SK-N-SH (cell line): ENCODE measurements at regions not wholly inside any gene's neighbourhood (a gene's known extent, or its start where the extent isn't known, plus 50 kb on each side); places are given as distances from the start of the nearest gene placed in this dataset.

Source experiments
- CTCF ChIA-PET: fragments of 300-600, 350-600 bp; formaldehyde crosslinking; extraction: SDS; loops from one replicate; lab custom pipeline; 2021; lab: Yijun Ruan, JAX
- POLR2A ChIA-PET: fragments of 350-600 bp; sonication (Branson Sonifier 250); formaldehyde crosslinking; extraction: SDS; loops from one replicate; lab custom pipeline; 2020; ENCODE audit warnings: antibody characterized with exemption, inconsistent platforms; lab: Yijun Ruan, JAX
- DNase-seq: peaks from one replicate; pipeline ENCODE4 v3.0.0; 2012
- H2AFZ ChIP-seq: fragments of 200-600 bp; sonication (generic); 2 replicates; pipeline ENCODE4 v1.8.1; 2016; ENCODE audit warnings: antibody characterized with exemption, mild to moderate bottlenecking, low read depth
- H3F3A ChIP-seq: fragments of 200-600 bp; sonication (generic); replicated peaks from 2 replicates; pipeline ENCODE3; 2016; ENCODE audit warnings: antibody characterized with exemption, mild to moderate bottlenecking; ENCODE audit not compliant: insufficient read depth
- H3K27ac ChIP-seq, 2 experiments: fragments of 200-500 bp in 1 of 2; fragments of 200-600 bp in 1 of 2; sonication (Bioruptor generic) in 1 of 2; sonication (generic), shearing (Covaris generic) in 1 of 2; 2 replicates each; pipeline versions ENCODE4 v1.5.1 to v1.6.1; 2014 to 2016; ENCODE audit warnings: low read depth in 2 of 2, inconsistent platforms in 1 of 2, low read length in 1 of 2, mild to moderate bottlenecking in 1 of 2, mixed read lengths in 1 of 2
- H3K27me3 ChIP-seq: fragments of 200-600 bp; sonication (generic), shearing (Covaris generic); 2 replicates; pipeline ENCODE4 v1.6.1; 2016; ENCODE audit warnings: mixed run types; ENCODE audit not compliant: insufficient read depth
- H3K36me3 ChIP-seq, 2 experiments: fragments of 200-500 bp in 1 of 2; fragments of 200-600 bp in 1 of 2; sonication (Bioruptor generic) in 1 of 2; sonication (generic) in 1 of 2; replicated peaks in 1 of 2; 2 replicates each; pipeline versions ENCODE3 to v1.5.1; 2014 to 2016; ENCODE audit warnings: low read length in 1 of 2, mild to moderate bottlenecking in 1 of 2; ENCODE audit not compliant: insufficient read depth in 2 of 2, control insufficient read depth in 1 of 2
- H3K4me1 ChIP-seq, 2 experiments: fragments of 200-500 bp in 1 of 2; fragments of 200-600 bp in 1 of 2; sonication (Bioruptor generic) in 1 of 2; sonication (generic), shearing (Covaris generic) in 1 of 2; 2 replicates each; pipeline versions ENCODE4 v1.5.1 to v1.6.1; 2014 to 2016; ENCODE audit warnings: low read depth in 1 of 2, low read length in 1 of 2, mixed run types in 1 of 2; ENCODE audit not compliant: insufficient read depth in 2 of 2, control insufficient read depth in 1 of 2
- H3K4me2 ChIP-seq: fragments of 200-600 bp; sonication (generic), shearing (Covaris generic); 2 replicates; pipeline ENCODE4 v1.6.1; 2017; ENCODE audit warnings: mixed run types
- H3K4me3 ChIP-seq, 2 experiments: fragments of 200-500 bp in 1 of 2; fragments of 200-600 bp in 1 of 2; sonication (Bioruptor generic) in 1 of 2; sonication (generic), shearing (Covaris generic) in 1 of 2; 2 replicates each; pipeline versions ENCODE4 v1.5.1 to v1.8.1; 2014 to 2016; ENCODE audit warnings: low read depth in 2 of 2, inconsistent platforms in 1 of 2, low read length in 1 of 2, mild to moderate bottlenecking in 1 of 2, mixed read lengths in 1 of 2, moderate library complexity in 1 of 2
- H3K79me2 ChIP-seq: fragments of 200-600 bp; sonication (generic); 2 replicates; pipeline ENCODE4 v1.8.1; 2017; ENCODE audit warnings: mild to moderate bottlenecking; ENCODE audit not compliant: insufficient read depth
- H3K9ac ChIP-seq: fragments of 200-600 bp; sonication (generic); 2 replicates; pipeline ENCODE4 v1.6.1; 2017; ENCODE audit warnings: mixed run types
- H3K9me2 ChIP-seq: fragments of 200-600 bp; sonication (generic); 2 replicates; pipeline ENCODE4 v1.6.1; 2017; ENCODE audit warnings: mixed run types
- H3K9me3 ChIP-seq: fragments of 200-600 bp; sonication (generic); 2 replicates; pipeline ENCODE4 v1.6.1; 2017; ENCODE audit warnings: mixed run types, mild to moderate bottlenecking, moderate library complexity
- H4K20me1 ChIP-seq: fragments of 200-600 bp; sonication (generic); 2 replicates; pipeline ENCODE4 v1.6.1; 2017; ENCODE audit warnings: mild to moderate bottlenecking, mixed run types; ENCODE audit not compliant: insufficient read depth
- CTCF ChIP-seq: fragments of 200-600 bp; sonication (generic); IDR thresholded peaks from 2 replicates; pipeline ENCODE4 v1.6.1; 2017; ENCODE audit warnings: antibody characterized with exemption, mild to moderate bottlenecking, moderate library complexity
- EP300 ChIP-seq, 2 experiments: IDR thresholded peaks; 2 replicates each; pipeline versions ENCODE4 v1.4.0 to v1.6.1; 2012; ENCODE audit warnings: borderline replicate concordance in 1 of 2, low read depth in 1 of 2, low read length in 1 of 2
- FOXJ3 ChIP-seq: sonication (generic); formaldehyde crosslinking; IDR thresholded peaks from 2 replicates; pipeline ENCODE4 v1.5.1; 2020; ENCODE audit warnings: mild to moderate bottlenecking, missing genetic modification reagents
- FOXM1 ChIP-seq: IDR thresholded peaks from 2 replicates; pipeline ENCODE4 v1.4.0; 2012; ENCODE audit warnings: low read depth, mild to moderate bottlenecking
- GABPA ChIP-seq: IDR thresholded peaks from 2 replicates; pipeline ENCODE4 v1.4.0; 2012; ENCODE audit warnings: low read depth, mild to moderate bottlenecking
- IRF3 ChIP-seq: fragments of 150-350 bp; IDR thresholded peaks from 2 replicates; pipeline ENCODE4 v1.6.1; 2016; ENCODE audit warnings: mild to moderate bottlenecking, low read depth, low read length
- RAD21 ChIP-seq: IDR thresholded peaks from 2 replicates; pipeline ENCODE4 v1.6.1; 2012; ENCODE audit warnings: mild to moderate bottlenecking, low read length
- RCOR1 ChIP-seq: fragments of 150-350 bp; IDR thresholded peaks from 2 replicates; pipeline ENCODE4 v1.6.1; 2017; ENCODE audit warnings: antibody characterized with exemption, low read length
- RXRA ChIP-seq: IDR thresholded peaks from 2 replicates; pipeline ENCODE4 v1.4.0; 2012; ENCODE audit warnings: low read depth, mild to moderate bottlenecking, borderline replicate concordance
- SIN3A ChIP-seq: IDR thresholded peaks from 2 replicates; pipeline ENCODE4 v1.6.1; 2012; ENCODE audit warnings: low read depth, mild to moderate bottlenecking, low read length, moderate library complexity, borderline replicate concordance
- SMC3 ChIP-seq: IDR thresholded peaks from 2 replicates; pipeline ENCODE4 v1.6.1; 2012; ENCODE audit warnings: low read depth, low read length, improper control_type of control experiment
- USF1 ChIP-seq: IDR thresholded peaks from 2 replicates; pipeline ENCODE4 v1.4.0; 2012; ENCODE audit warnings: low read depth, borderline replicate concordance
- YY1 ChIP-seq: IDR thresholded peaks from 2 replicates; pipeline ENCODE4 v1.4.0; 2012; ENCODE audit warnings: low read depth, mild to moderate bottlenecking
- ZBTB33 ChIP-seq: IDR thresholded peaks from 2 replicates; pipeline ENCODE4 v1.4.0; 2012; ENCODE audit warnings: low read depth, borderline replicate concordance
- WGBS: methylation state at CpG from one replicate; pipeline ENCODE4 v1.1.6; 2017; ENCODE audit warnings: low lambda C conversion rate; 5-methylcytosine and 5-hydroxymethylcytosine counted together

- TF ChIP-seq EP300 (IDR thresholded peaks at IDR 0.05; ENCODE audit: borderline replicate concordance in 1 of 2, low read depth in 1 of 2, low read length in 1 of 2) (no peak), RCOR1 (no peak), FOXJ3 (CRISPR knock-in tag) (no peak), FOXM1 (no peak), YY1 (no peak), RXRA (no peak), SMC3 (no peak), ZBTB33 (no peak), CTCF (no peak), SIN3A (no peak), USF1 (no peak), RAD21 (no peak), IRF3 (no peak), GABPA (no peak)
- POLR2A ChIA-PET, result no interaction called here
- H2AFZ ChIP-seq, result no peak overlapping the region
- no peaks in the 10 kb centered on the region for H4K20me1 ChIP-seq
- no peak overlapping the region for H3K9ac ChIP-seq
- no peaks in the 10 kb centered on the region for H3K9me2 ChIP-seq
- DNase-seq, result no peak
- no peak overlapping the region for H3K4me2 ChIP-seq
- no peaks in the 10 kb centered on the region for H3K9me3 ChIP-seq
- 18% methylated on average over 3 of the region's 3 CpGs for WGBS
- H3K4me1 ChIP-seq, result no peaks in the 10 kb centered on the region
- no peaks in the 10 kb centered on the region for H3F3A ChIP-seq
- H3K27ac ChIP-seq, result no peak overlapping the region
- no peaks in the 10 kb centered on the region for H3K79me2 ChIP-seq
- no peaks in the 10 kb centered on the region for H3K36me3 ChIP-seq
- no peaks in the 10 kb centered on the region for H3K27me3 ChIP-seq
- H3K4me3 ChIP-seq, result no peak overlapping the region
- CTCF ChIA-PET, result no interaction called here
Measured at GRCh38 chr5:117379521-117379920, 804.9 kb upstream of the SEMA6A start.
